ENCODE measurements at regions not wholly inside any gene's neighbourhood (a gene's known extent, or its start where the extent isn't known, plus 50 kb on each side); places are given as distances from the start of the nearest gene placed in this dataset.

DNA sequence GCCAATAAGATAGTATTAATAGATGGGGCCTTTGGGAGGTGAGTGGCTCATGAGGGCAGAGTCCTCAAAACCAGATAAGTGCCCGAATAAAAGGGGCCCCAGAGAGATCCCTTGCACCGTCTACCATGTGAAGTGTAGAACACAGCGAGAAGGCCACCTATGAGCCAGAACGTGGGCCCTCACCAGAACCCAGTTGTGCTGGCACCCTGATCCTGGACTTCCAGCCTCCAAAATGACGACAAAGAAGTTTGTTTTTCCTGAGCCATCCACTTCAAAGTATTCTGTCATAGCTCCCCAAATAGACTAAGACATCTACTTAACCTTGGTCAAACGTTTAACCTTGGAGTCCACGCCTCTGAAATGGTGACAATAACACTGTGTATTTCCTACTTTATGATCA lies 158.1 kb downstream of the EFNB2 start:
- TF ChIP-seq CTCF (IDR thresholded peaks at IDR 0.05) (no peak), POLR2A (IDR thresholded peaks at IDR 0.05) (no peak)
